ENCODE measurements at regions not wholly inside any gene's neighbourhood (a gene's known extent, or its start where the extent isn't known, plus 50 kb on each side); places are given as distances from the start of the nearest gene placed in this dataset.

DNA sequence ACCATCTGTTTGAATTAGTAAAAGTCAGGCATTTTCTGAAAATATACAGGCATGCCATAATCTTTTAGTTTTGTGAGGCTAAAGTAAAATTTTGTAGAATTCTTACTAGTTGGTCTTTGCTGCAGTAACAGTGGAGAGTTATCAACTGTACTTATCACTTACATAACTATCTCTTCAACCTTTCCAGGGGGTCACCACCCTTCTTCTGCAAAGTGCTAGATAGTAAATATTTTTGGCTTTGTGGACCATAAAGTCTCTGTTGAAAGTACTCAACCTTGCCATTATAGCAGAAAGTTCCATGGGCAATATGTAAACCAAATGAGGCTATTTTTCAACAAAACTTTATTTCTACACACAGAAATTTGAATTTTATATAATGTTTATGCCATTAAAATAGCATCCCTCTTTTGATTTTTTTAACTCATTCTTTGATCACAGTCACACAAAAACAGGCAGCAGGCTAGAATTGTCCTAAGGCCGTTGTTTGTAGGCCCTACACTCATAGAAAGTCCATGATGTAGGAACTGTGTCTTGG, 59.5 kb upstream of the KLF6 start:
- DNase-seq (ENCODE audit: low read depth, low spot score), result no peak
- in situ Hi-C loops (cut with HindIII; ENCODE audit: low pct_unique_long_range_greater_than_20kb, low sequenced_read_pairs), result no loop called here
- ATAC-seq, result no peak
- ChIA-PET CTCF (no interaction called here), POLR2A (no interaction called here)
- Histone ChIP-seq H3K27ac (ENCODE audit: low read length) (peak overlapping the region; percentile 84; the same call in 1 of the 2 replicates), H3K27me3 (ENCODE audit: control insufficient read depth, insufficient read depth, low read length) (no peaks in the 10 kb centered on the region), H3K9me3 (ENCODE audit: control insufficient read depth, insufficient read depth, low read depth, low read length) (no peaks in the 10 kb centered on the region; the same call in 1 of the 2 replicates), H3K36me3 (ENCODE audit: control insufficient read depth, insufficient read depth, low read length) (no peaks in the 10 kb centered on the region), H3K4me1 (ENCODE audit: control insufficient read depth, insufficient read depth, low read length) (peaks cover under 1% of the 10 kb centered on the region; the same call in 1 of the 2 replicates), H3K4me3 (ENCODE audit: low read depth in 2 of 2, low read length in 2 of 2) (no peak overlapping the region)
- TF ChIP-seq POLR2AphosphoS5 (IDR thresholded peaks at IDR 0.05; ENCODE audit: low read depth, low read length) (no peak), SIN3A (IDR thresholded peaks at IDR 0.05; ENCODE audit: borderline replicate concordance, insufficient read depth, low read depth, low read length) (no peak), TCF7L2 (IDR thresholded peaks at IDR 0.05; ENCODE audit: low read depth, low read length) (no peak)
- TF ChIP-seq, protein P1, sequence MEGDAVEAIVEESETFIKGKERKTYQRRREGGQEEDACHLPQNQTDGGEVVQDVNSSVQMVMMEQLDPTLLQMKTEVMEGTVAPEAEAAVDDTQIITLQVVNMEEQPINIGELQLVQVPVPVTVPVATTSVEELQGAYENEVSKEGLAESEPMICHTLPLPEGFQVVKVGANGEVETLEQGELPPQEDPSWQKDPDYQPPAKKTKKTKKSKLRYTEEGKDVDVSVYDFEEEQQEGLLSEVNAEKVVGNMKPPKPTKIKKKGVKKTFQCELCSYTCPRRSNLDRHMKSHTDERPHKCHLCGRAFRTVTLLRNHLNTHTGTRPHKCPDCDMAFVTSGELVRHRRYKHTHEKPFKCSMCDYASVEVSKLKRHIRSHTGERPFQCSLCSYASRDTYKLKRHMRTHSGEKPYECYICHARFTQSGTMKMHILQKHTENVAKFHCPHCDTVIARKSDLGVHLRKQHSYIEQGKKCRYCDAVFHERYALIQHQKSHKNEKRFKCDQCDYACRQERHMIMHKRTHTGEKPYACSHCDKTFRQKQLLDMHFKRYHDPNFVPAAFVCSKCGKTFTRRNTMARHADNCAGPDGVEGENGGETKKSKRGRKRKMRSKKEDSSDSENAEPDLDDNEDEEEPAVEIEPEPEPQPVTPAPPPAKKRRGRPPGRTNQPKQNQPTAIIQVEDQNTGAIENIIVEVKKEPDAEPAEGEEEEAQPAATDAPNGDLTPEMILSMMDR (IDR thresholded peaks at IDR 0.05), result no peak
- TF ChIP-seq, protein P2, sequence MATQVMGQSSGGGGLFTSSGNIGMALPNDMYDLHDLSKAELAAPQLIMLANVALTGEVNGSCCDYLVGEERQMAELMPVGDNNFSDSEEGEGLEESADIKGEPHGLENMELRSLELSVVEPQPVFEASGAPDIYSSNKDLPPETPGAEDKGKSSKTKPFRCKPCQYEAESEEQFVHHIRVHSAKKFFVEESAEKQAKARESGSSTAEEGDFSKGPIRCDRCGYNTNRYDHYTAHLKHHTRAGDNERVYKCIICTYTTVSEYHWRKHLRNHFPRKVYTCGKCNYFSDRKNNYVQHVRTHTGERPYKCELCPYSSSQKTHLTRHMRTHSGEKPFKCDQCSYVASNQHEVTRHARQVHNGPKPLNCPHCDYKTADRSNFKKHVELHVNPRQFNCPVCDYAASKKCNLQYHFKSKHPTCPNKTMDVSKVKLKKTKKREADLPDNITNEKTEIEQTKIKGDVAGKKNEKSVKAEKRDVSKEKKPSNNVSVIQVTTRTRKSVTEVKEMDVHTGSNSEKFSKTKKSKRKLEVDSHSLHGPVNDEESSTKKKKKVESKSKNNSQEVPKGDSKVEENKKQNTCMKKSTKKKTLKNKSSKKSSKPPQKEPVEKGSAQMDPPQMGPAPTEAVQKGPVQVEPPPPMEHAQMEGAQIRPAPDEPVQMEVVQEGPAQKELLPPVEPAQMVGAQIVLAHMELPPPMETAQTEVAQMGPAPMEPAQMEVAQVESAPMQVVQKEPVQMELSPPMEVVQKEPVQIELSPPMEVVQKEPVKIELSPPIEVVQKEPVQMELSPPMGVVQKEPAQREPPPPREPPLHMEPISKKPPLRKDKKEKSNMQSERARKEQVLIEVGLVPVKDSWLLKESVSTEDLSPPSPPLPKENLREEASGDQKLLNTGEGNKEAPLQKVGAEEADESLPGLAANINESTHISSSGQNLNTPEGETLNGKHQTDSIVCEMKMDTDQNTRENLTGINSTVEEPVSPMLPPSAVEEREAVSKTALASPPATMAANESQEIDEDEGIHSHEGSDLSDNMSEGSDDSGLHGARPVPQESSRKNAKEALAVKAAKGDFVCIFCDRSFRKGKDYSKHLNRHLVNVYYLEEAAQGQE (IDR thresholded peaks at IDR 0.05; ENCODE audit: insufficient read depth in 1 of 2, low read depth in 2 of 2, low read length in 1 of 2), result no peak
- no TSS peak for BruUV-seq (replicated peaks)
- intact Hi-C loops (cut with micrococcal nuclease; ENCODE audit: unreplicated experiment), result no loop called here

GRCh38 chr10:3838460-3839437, 53.7 kb upstream of the KLF6 start:
- no peaks in the 10 kb centered on the region for H3K36me3 ChIP-seq (ENCODE audit: control insufficient read depth, insufficient read depth, low read length)
- in situ Hi-C loops (cut with HindIII; ENCODE audit: low pct_unique_long_range_greater_than_20kb, low sequenced_read_pairs) (no loop called here), intact Hi-C loops (cut with micrococcal nuclease; ENCODE audit: unreplicated experiment) (no loop called here)
- POLR2A ChIA-PET, result no interaction called here
- DNase-seq (ENCODE audit: low read depth, low spot score), result no peak
- TF ChIP-seq, protein P1 (IDR thresholded peaks at IDR 0.05), result no peak
- TF ChIP-seq SIN3A (IDR thresholded peaks at IDR 0.05; ENCODE audit: borderline replicate concordance, insufficient read depth, low read depth, low read length) (no peak), POLR2AphosphoS5 (IDR thresholded peaks at IDR 0.05; ENCODE audit: low read depth, low read length) (no peak)
- TF ChIP-seq, protein P2 (IDR thresholded peaks at IDR 0.05; ENCODE audit: insufficient read depth in 1 of 2, low read depth in 2 of 2, low read length in 1 of 2), result no peak
- H3K27me3 ChIP-seq (ENCODE audit: control insufficient read depth, insufficient read depth, low read length), result no peaks in the 10 kb centered on the region
- peaks cover 28% of the 10 kb centered on the region for H3K4me1 ChIP-seq (ENCODE audit: control insufficient read depth, insufficient read depth, low read length)
- CTCF ChIA-PET, result no interaction called here
- BruUV-seq (replicated peaks), result no TSS peak
- ATAC-seq, result peak; percentile 50
- no peak overlapping the region for H3K4me3 ChIP-seq (ENCODE audit: low read depth in 2 of 2, low read length in 2 of 2)
- H3K9me3 ChIP-seq (ENCODE audit: control insufficient read depth, insufficient read depth, low read depth, low read length), result no peaks in the 10 kb centered on the region
- H3K27ac ChIP-seq (ENCODE audit: low read length), result peak overlapping the region; percentile 99

Data from Panc1 (cell line).